Endodermal cell (in vitro differentiated cells): ENCODE measurements at regions not wholly inside any gene's neighbourhood (a gene's known extent, or its start where the extent isn't known, plus 50 kb on each side); places are given as distances from the start of the nearest gene placed in this dataset.

Experiments used
- DNase-seq: peaks from one replicate; pipeline ENCODE4 v3.0.0-alpha.2; 2017
- H3K27ac ChIP-seq: 2 replicates; pipeline ENCODE4 v1.5.1; 2013; ENCODE audit warnings: mild to moderate bottlenecking, low read depth, low read length, moderate library complexity
- H3K27me3 ChIP-seq: 2 replicates; pipeline ENCODE4 v1.6.1; 2013; ENCODE audit warnings: mild to moderate bottlenecking, low read length, moderate library complexity; ENCODE audit not compliant: insufficient read depth, control insufficient read depth, poor library complexity, severe bottlenecking
- H3K36me3 ChIP-seq: 2 replicates; pipeline ENCODE4 v1.7.0; 2013; ENCODE audit warnings: mild to moderate bottlenecking, low read length, moderate library complexity; ENCODE audit not compliant: control insufficient read depth, insufficient read depth
- H3K4me1 ChIP-seq: one replicate; pipeline ENCODE4 v1.7.0; 2013; ENCODE audit warnings: low read length; ENCODE audit not compliant: control insufficient read depth, insufficient read depth
- H3K4me3 ChIP-seq: 2 replicates; pipeline ENCODE4 v1.5.1; 2013; ENCODE audit warnings: mild to moderate bottlenecking, low read length, moderate library complexity
- H3K9ac ChIP-seq: 2 replicates; pipeline ENCODE4 v1.6.1; 2013; ENCODE audit warnings: mild to moderate bottlenecking, low read length, moderate library complexity; ENCODE audit not compliant: poor library complexity, severe bottlenecking; ENCODE audit errors: extremely low read depth
- H3K9me3 ChIP-seq: 2 replicates; pipeline ENCODE4 v1.6.1; 2013; ENCODE audit warnings: mild to moderate bottlenecking, low read length, moderate library complexity; ENCODE audit not compliant: control insufficient read depth
- H3K27ac Mint-ChIP-seq: 2 replicates; pipeline ENCODE4 v1.8.0; 2020; ENCODE audit warnings: mixed read lengths
- H3K27me3 Mint-ChIP-seq: 2 replicates; pipeline ENCODE4 v1.8.0; 2021; ENCODE audit warnings: mild to moderate bottlenecking, mixed read lengths; ENCODE audit not compliant: insufficient read depth
- H3K36me3 Mint-ChIP-seq: 2 replicates; pipeline ENCODE4 v1.8.0; 2020; ENCODE audit warnings: low read depth, mixed read lengths
- H3K4me1 Mint-ChIP-seq: 2 replicates; pipeline ENCODE4 v1.8.0; 2020; ENCODE audit warnings: mixed read lengths
- H3K4me3 Mint-ChIP-seq: 2 replicates; pipeline ENCODE4 v1.8.0; 2020; ENCODE audit warnings: mild to moderate bottlenecking, moderate library complexity, mixed read lengths
- H3K9me3 Mint-ChIP-seq: 2 replicates; pipeline ENCODE4 v1.8.0; 2020; ENCODE audit warnings: mild to moderate bottlenecking, mixed read lengths
- CTCF ChIP-seq: fragments of 200-600 bp; sonication (generic); conservative IDR thresholded peaks from 2 replicates; pipeline ENCODE4 v1.5.0; 2021; ENCODE audit warnings: antibody characterized with exemption, mild to moderate bottlenecking
- WGBS, 2 experiments: methylation state at CpG; one replicate each; pipeline versions ENCODE4 v1.1.5 to v1.1.7; 2013; ENCODE audit warnings: missing lambda C conversion rate in 2 of 2, mixed read lengths in 1 of 2; ENCODE audit not compliant: insufficient coverage in 1 of 2, insufficient read length in 1 of 2; 5-methylcytosine and 5-hydroxymethylcytosine counted together

GRCh38 chr11:112570333-112570732 lies 309.7 kb upstream of the PLET1 start:
- Histone ChIP-seq H3K4me3 (no peak overlapping the region), H3K36me3 (no peaks in the 10 kb centered on the region), H3K9me3 (no peaks in the 10 kb centered on the region), H3K9ac (no peak overlapping the region), H3K27me3 (no peaks in the 10 kb centered on the region), H3K27ac (no peak overlapping the region), H3K4me1 (no peaks in the 10 kb centered on the region)
- H3K4me1 Mint-ChIP-seq, result peaks cover 8% of the 10 kb centered on the region
- 89 to 91% methylated on average over 4 to 6 of the region's 6 CpGs for WGBS, 2 experiments
- H3K4me3 Mint-ChIP-seq, result no peak overlapping the region
- DNase-seq, result no peak
- no peak for TF ChIP-seq CTCF
- no peaks in the 10 kb centered on the region for H3K36me3 Mint-ChIP-seq
- no peak overlapping the region for H3K27ac Mint-ChIP-seq
- no peaks in the 10 kb centered on the region for H3K27me3 Mint-ChIP-seq
- no peaks in the 10 kb centered on the region for H3K9me3 Mint-ChIP-seq

GRCh38 chr11:112579282-112579681 lies 318.6 kb upstream of the PLET1 start:
- WGBS, 2 experiments, result 84 to 93% methylated on average over 3 of the region's 3 CpGs
- Histone ChIP-seq H3K4me1 (no peaks in the 10 kb centered on the region), H3K27me3 (no peaks in the 10 kb centered on the region), H3K36me3 (no peaks in the 10 kb centered on the region), H3K9me3 (no peaks in the 10 kb centered on the region), H3K9ac (no peak overlapping the region), H3K27ac (no peak overlapping the region), H3K4me3 (no peak overlapping the region)
- TF ChIP-seq CTCF, result no peak
- H3K9me3 Mint-ChIP-seq, result peaks cover 2% of the 10 kb centered on the region
- H3K4me3 Mint-ChIP-seq, result no peak overlapping the region
- no peak for DNase-seq
- H3K4me1 Mint-ChIP-seq, result no peaks in the 10 kb centered on the region
- H3K36me3 Mint-ChIP-seq, result no peaks in the 10 kb centered on the region
- H3K27ac Mint-ChIP-seq, result no peak overlapping the region
- H3K27me3 Mint-ChIP-seq, result no peaks in the 10 kb centered on the region

- H3K27ac ChIP-seq, result no peak overlapping the region
- H3K4me1 Mint-ChIP-seq, result no peaks in the 10 kb centered on the region
- peaks cover 2% of the 10 kb centered on the region for H3K27me3 Mint-ChIP-seq
- H3K36me3 Mint-ChIP-seq, result no peaks in the 10 kb centered on the region
- H3K4me3 Mint-ChIP-seq, result no peak overlapping the region
- H3K4me1 ChIP-seq, result no peaks in the 10 kb centered on the region
- H3K9me3 ChIP-seq, result no peaks in the 10 kb centered on the region
- no peaks in the 10 kb centered on the region for H3K27me3 ChIP-seq
- DNase-seq, result no peak
- H3K9me3 Mint-ChIP-seq, result no peaks in the 10 kb centered on the region
- H3K9ac ChIP-seq, result no peak overlapping the region
- no peak for TF ChIP-seq CTCF
- H3K4me3 ChIP-seq, result no peak overlapping the region
- H3K36me3 ChIP-seq, result no peaks in the 10 kb centered on the region
- no peak overlapping the region for H3K27ac Mint-ChIP-seq
These were observed 320.2 kb upstream of the PLET1 start for GRCh38 chr11:112580864-112581263.
